ENCODE measurements at regions not wholly inside any gene's neighbourhood (a gene's known extent, or its start where the extent isn't known, plus 50 kb on each side); places are given as distances from the start of the nearest gene placed in this dataset.

DNA sequence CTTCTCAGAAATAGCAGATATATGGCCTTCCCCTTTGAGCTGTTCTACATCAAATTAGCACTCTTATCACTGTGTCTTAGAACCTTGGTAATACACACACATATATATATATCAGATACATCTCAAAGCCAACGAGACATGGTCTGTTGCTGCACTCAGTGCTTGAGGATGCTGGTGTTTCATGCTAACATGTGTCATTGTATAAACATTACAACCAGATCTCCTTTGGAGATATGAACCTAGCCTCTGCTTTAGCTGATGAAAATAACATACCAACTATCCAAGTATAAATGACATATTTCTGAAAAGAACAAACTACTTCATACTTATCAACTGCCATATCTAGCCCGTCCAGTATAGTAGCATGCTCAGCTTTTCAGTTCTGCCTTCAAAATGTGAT lies 226.7 kb upstream of the HNRNPA3 start:
- TF ChIP-seq, protein P1, sequence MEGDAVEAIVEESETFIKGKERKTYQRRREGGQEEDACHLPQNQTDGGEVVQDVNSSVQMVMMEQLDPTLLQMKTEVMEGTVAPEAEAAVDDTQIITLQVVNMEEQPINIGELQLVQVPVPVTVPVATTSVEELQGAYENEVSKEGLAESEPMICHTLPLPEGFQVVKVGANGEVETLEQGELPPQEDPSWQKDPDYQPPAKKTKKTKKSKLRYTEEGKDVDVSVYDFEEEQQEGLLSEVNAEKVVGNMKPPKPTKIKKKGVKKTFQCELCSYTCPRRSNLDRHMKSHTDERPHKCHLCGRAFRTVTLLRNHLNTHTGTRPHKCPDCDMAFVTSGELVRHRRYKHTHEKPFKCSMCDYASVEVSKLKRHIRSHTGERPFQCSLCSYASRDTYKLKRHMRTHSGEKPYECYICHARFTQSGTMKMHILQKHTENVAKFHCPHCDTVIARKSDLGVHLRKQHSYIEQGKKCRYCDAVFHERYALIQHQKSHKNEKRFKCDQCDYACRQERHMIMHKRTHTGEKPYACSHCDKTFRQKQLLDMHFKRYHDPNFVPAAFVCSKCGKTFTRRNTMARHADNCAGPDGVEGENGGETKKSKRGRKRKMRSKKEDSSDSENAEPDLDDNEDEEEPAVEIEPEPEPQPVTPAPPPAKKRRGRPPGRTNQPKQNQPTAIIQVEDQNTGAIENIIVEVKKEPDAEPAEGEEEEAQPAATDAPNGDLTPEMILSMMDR (IDR thresholded peaks at IDR 0.05): no peak
- TF ChIP-seq, protein P2, sequence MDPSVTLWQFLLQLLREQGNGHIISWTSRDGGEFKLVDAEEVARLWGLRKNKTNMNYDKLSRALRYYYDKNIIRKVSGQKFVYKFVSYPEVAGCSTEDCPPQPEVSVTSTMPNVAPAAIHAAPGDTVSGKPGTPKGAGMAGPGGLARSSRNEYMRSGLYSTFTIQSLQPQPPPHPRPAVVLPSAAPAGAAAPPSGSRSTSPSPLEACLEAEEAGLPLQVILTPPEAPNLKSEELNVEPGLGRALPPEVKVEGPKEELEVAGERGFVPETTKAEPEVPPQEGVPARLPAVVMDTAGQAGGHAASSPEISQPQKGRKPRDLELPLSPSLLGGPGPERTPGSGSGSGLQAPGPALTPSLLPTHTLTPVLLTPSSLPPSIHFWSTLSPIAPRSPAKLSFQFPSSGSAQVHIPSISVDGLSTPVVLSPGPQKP (IDR thresholded peaks at IDR 0.05; ENCODE audit: low read depth, low read length): no peak
- no peak for TF ChIP-seq HDAC2 (IDR thresholded peaks at IDR 0.05)
- TF ChIP-seq MAFK (IDR thresholded peaks at IDR 0.05; ENCODE audit: partially characterized antibody): no peak
- TF ChIP-seq RNF2 (IDR thresholded peaks at IDR 0.05; ENCODE audit: borderline replicate concordance, low read depth): no peak
- TF ChIP-seq REST (IDR thresholded peaks at IDR 0.05): no peak
- TF ChIP-seq KDM1A (IDR thresholded peaks at IDR 0.05; ENCODE audit: low read depth): no peak
- no peak for TF ChIP-seq ZC3H11A (IDR thresholded peaks at IDR 0.05)
- TF ChIP-seq, protein P3, sequence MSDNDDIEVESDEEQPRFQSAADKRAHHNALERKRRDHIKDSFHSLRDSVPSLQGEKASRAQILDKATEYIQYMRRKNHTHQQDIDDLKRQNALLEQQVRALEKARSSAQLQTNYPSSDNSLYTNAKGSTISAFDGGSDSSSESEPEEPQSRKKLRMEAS (IDR thresholded peaks at IDR 0.05): no peak
- no peak for TF ChIP-seq PHF8 (IDR thresholded peaks at IDR 0.05; ENCODE audit: borderline replicate concordance, low read depth)
- TF ChIP-seq POLR2A (IDR thresholded peaks at IDR 0.05; ENCODE audit: low read length): no peak
- TF ChIP-seq BHLHE40 (IDR thresholded peaks at IDR 0.05; ENCODE audit: low read depth, low read length): no peak

All from A549 (cell line).